HCT116 (cell line): ENCODE measurements at regions not wholly inside any gene's neighbourhood (a gene's known extent, or its start where the extent isn't known, plus 50 kb on each side); places are given as distances from the start of the nearest gene placed in this dataset.

Experiments
- ATAC-seq: fragments of 200-7000 bp; cut with Tn5 transposase; 2 replicates; pipeline ENCODE4 v1.9.1; 2020; ENCODE audit warnings: mild to moderate bottlenecking, moderate library complexity
- BruUV-seq: library from RNA; stranded (reverse); fragments of 400-500 nt; replicated peaks from 2 replicates; lab custom pipeline; 2021; lab: Mats Ljungman, UMichigan
- CTCF ChIA-PET: fragments of 300-600 bp; sonication (Branson Sonifier 250); formaldehyde crosslinking; loops from one replicate; lab custom pipeline; 2021; ENCODE audit warnings: antibody characterized with exemption; lab: Charles Lee
- POLR2A ChIA-PET: fragments of 300-600, 350-600 bp; sonication (Branson Sonifier 250); formaldehyde crosslinking; loops from one replicate; lab custom pipeline; 2021; ENCODE audit warnings: antibody characterized with exemption; lab: Charles Lee
- RAD21 ChIA-PET, 2 experiments: fragments of 300-600 bp; sonication (Branson Sonifier 250); formaldehyde crosslinking; loops; one replicate each; lab custom pipeline; 2023; ENCODE audit warnings: low total read pairs in 2 of 2; ENCODE audit not compliant: uncharacterized antibody in 2 of 2, unreplicated experiment in 2 of 2, low non-redundant PET in 1 of 2; lab: Charles Lee
- DNase-seq: peaks from one replicate; pipeline ENCODE4 v3.0.0-alpha.2; 2010; ENCODE audit warnings: low read depth, low spot score
- H2AFZ ChIP-seq: fragments of 200-600 bp; shearing (Covaris generic), sonication (generic); 2 replicates; pipeline ENCODE4 v1.6.1; 2017; ENCODE audit warnings: low read depth, mixed run types, mixed read lengths, antibody characterized with exemption, low read length; ENCODE audit not compliant: poor library complexity, severe bottlenecking
- H3K27ac ChIP-seq: 2 replicates; pipeline ENCODE4 v1.5.1; 2012; ENCODE audit warnings: low read depth, low read length
- H3K27me3 ChIP-seq: fragments of 200-600 bp; sonication (generic); 2 replicates; pipeline ENCODE4 v1.6.1; 2016; ENCODE audit warnings: mixed run types, low read length, mixed read lengths; ENCODE audit not compliant: insufficient read depth
- H3K36me3 ChIP-seq, 2 experiments: fragments of 200-500 bp in 1 of 2; fragments of 200-600 bp in 1 of 2; sonication (Bioruptor generic) in 1 of 2; sonication (generic) in 1 of 2; 2 replicates each; pipeline versions ENCODE4 v1.5.1 to v1.6.1; 2014 to 2016; ENCODE audit warnings: low read length in 2 of 2, inconsistent platforms in 1 of 2, mixed read lengths in 1 of 2, mixed run types in 1 of 2; ENCODE audit not compliant: insufficient read depth in 2 of 2, control insufficient read depth in 1 of 2
- H3K4me1 ChIP-seq, 2 experiments: fragments of 200-600 bp in 1 of 2; sonication (generic) in 1 of 2; 2 replicates each; pipeline versions ENCODE4 v1.5.1 to v1.6.1; 2012 to 2017; ENCODE audit warnings: low read length in 2 of 2, inconsistent platforms in 1 of 2, mild to moderate bottlenecking in 1 of 2, mixed read lengths in 1 of 2, mixed run types in 1 of 2, moderate library complexity in 1 of 2; ENCODE audit not compliant: insufficient read depth in 2 of 2, control insufficient read depth in 1 of 2
- H3K4me2 ChIP-seq: fragments of 200-600 bp; sonication (generic); 2 replicates; pipeline ENCODE4 v1.6.1; 2017; ENCODE audit warnings: mixed run types, low read length, mixed read lengths
- H3K4me3 ChIP-seq, 2 experiments: fragments of 200-600 bp in 1 of 2; sonication (generic) in 1 of 2; replicated peaks in 1 of 2; 2 replicates each; pipeline ENCODE4 v1.5.1; 2011 to 2016; ENCODE audit warnings: low read length in 2 of 2, control low read depth in 1 of 2, low read depth in 1 of 2, mild to moderate bottlenecking in 1 of 2, mixed read lengths in 1 of 2, mixed run types in 1 of 2
- H3K79me2 ChIP-seq: fragments of 200-600 bp; sonication (generic); 2 replicates; pipeline ENCODE4 v1.6.1; 2017; ENCODE audit warnings: mild to moderate bottlenecking, mixed run types, low read length, moderate library complexity, mixed read lengths; ENCODE audit not compliant: insufficient read depth
- H3K9ac ChIP-seq: fragments of 200-600 bp; sonication (generic); 2 replicates; pipeline ENCODE4 v1.6.1; 2016; ENCODE audit warnings: low read length, mixed read lengths
- H3K9me2 ChIP-seq: fragments of 200-600 bp; sonication (generic), shearing (Covaris generic); 2 replicates; pipeline ENCODE4 v1.6.1; 2017; ENCODE audit warnings: mixed run types, mild to moderate bottlenecking, moderate library complexity; ENCODE audit not compliant: insufficient read depth
- H3K9me3 ChIP-seq, 2 experiments: fragments of 200-500 bp in 1 of 2; fragments of 200-600 bp in 1 of 2; sonication (Bioruptor generic) in 1 of 2; sonication (generic) in 1 of 2; 2 replicates each; pipeline ENCODE4 v1.6.1; 2014 to 2017; ENCODE audit warnings: low read length in 2 of 2, mixed read lengths in 2 of 2, inconsistent platforms in 1 of 2, low read depth in 1 of 2, mild to moderate bottlenecking in 1 of 2, mixed run types in 1 of 2, moderate library complexity in 1 of 2; ENCODE audit not compliant: control insufficient read depth in 1 of 2, insufficient read depth in 1 of 2
- H4K20me1 ChIP-seq: fragments of 200-600 bp; sonication (generic), shearing (Covaris generic); 2 replicates; pipeline ENCODE4 v1.6.1; 2017; ENCODE audit warnings: mixed run types, mild to moderate bottlenecking, moderate library complexity; ENCODE audit not compliant: insufficient read depth
- CBX3 ChIP-seq: IDR thresholded peaks from 2 replicates; pipeline ENCODE4 v1.6.1; 2012; ENCODE audit warnings: low read depth
- EGR1 ChIP-seq: IDR thresholded peaks from 2 replicates; pipeline ENCODE4 v1.6.1; 2012; ENCODE audit warnings: low read depth
- EZH2 ChIP-seq: fragments of 200-600 bp; sonication (generic); IDR thresholded peaks from 2 replicates; pipeline ENCODE4 v1.6.1; 2017; ENCODE audit warnings: antibody characterized with exemption, mixed run types
- JUND ChIP-seq: IDR thresholded peaks from 2 replicates; pipeline ENCODE4 v1.6.1; 2012
- POLR2A ChIP-seq: IDR thresholded peaks from 2 replicates; pipeline ENCODE4 v1.7.0; 2011; ENCODE audit warnings: borderline replicate concordance; ENCODE audit not compliant: insufficient read depth, insufficient read length; ENCODE audit errors: extremely low read depth
- TCF7L2 ChIP-seq: IDR thresholded peaks from 2 replicates; pipeline ENCODE4 v1.7.0; 2011; ENCODE audit warnings: borderline replicate concordance, inconsistent platforms; ENCODE audit not compliant: insufficient read depth, insufficient read length; ENCODE audit errors: extremely low read depth
- ZNF274 ChIP-seq: fragments of 200-500 bp; sonication (Bioruptor generic); IDR thresholded peaks from 2 replicates; pipeline ENCODE4 v1.6.1; 2014; ENCODE audit warnings: mild to moderate bottlenecking, low read depth, low read length, inconsistent platforms
- intact Hi-C: fragments of 100-400 bp; cut with micrococcal nuclease; formaldehyde crosslinking; loops from 2 replicates; pipeline ENCODE4 v1.10.0; 2022

DNA sequence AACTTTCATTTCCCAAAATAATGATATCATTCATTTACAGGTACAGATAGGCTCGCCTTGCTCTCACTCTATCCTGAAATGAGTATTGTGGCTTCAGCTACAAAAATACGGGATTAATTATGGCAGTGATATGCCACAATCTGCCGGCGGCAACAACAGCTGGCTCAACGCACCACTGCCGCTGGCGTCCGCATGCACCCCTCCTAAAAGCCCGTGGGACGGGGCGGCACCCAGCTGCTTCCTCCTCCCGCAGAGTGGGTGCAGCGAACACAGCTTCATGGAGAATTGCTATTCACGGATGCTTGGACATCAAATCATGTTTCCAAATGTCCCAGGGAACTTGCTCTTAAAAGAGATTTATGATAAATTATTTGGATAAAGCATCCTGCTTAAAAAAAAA lies 266.8 kb downstream of the TEX29 start:
- 0 out of 2 replicates have a peak, but pooled peaks cover 9% of the 10 kb centered on the region for H3K27me3 ChIP-seq
- H3K9me3 ChIP-seq, result no peaks in the 10 kb centered on the region
- H3K4me1 ChIP-seq, result peaks cover 0 to 7% of the 10 kb centered on the region in 2 experiments; a peak in 1 of 4 replicates
- intact Hi-C loops, result no loop called here
- H3K79me2 ChIP-seq, result no peaks in the 10 kb centered on the region
- ATAC-seq, result no peak
- TF ChIP-seq TCF7L2, result no peak
- TF ChIP-seq POLR2A, result no peak
- TF ChIP-seq JUND, result no peak
- no peak for TF ChIP-seq ZNF274
- TF ChIP-seq, all 23 proteins: peak for 0
- Histone ChIP-seq H3K4me2 (no peak overlapping the region), H3K4me3 (no peak overlapping the region), H3K9me2 (no peaks in the 10 kb centered on the region), H3K27ac (no peak overlapping the region), H2AFZ (no peak overlapping the region), H4K20me1 (no peaks in the 10 kb centered on the region), H3K36me3 (no peaks in the 10 kb centered on the region), H3K9ac (no peak overlapping the region)
- no peak for DNase-seq
- ChIA-PET CTCF (no interaction called here), RAD21 (no interaction called here), POLR2A (no interaction called here)
- no TSS peak for BruUV-seq

DNA sequence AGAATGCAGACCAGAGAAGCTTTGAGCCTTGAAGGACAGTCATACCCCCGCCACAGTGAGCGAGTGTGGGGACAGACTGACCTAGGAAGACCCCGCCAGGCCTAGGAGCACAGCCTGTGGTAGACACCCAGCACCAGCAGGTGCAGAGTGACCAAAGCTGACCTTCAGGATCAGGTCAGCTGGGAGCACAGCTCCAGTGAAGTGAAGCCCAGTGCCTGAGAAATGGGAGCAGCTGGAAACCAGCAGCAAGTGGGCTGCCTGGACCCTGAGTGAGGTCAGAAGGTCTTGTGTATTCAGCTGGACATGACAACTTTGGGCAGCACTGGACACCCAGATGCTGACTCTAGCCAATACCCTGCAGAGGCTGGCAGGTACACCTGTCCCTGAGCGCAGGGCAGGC lies 268.9 kb downstream of the TEX29 start:
- RAD21 ChIA-PET, result no interaction called here

More for the DNA sequence above, 268.9 kb downstream of the TEX29 start:
- Histone ChIP-seq H3K36me3 (no peaks in the 10 kb centered on the region), H4K20me1 (no peaks in the 10 kb centered on the region), H3K4me1 (no peaks in the 10 kb centered on the region), H2AFZ (no peak overlapping the region), H3K4me3 (no peak overlapping the region), H3K27ac (no peak overlapping the region), H3K9me2 (no peaks in the 10 kb centered on the region), H3K4me2 (no peak overlapping the region), H3K9ac (no peak overlapping the region), H3K9me3 (no peaks in the 10 kb centered on the region), H3K27me3 (0 out of 2 replicates have a peak, but pooled peaks cover 9% of the 10 kb centered on the region), H3K79me2 (no peaks in the 10 kb centered on the region)
- CTCF ChIA-PET, result no interaction called here
- DNase-seq (no peak), ATAC-seq (no peak)
- intact Hi-C loops, result no loop called here
- POLR2A ChIA-PET, result no interaction called here
- BruUV-seq, result no TSS peak
- TF ChIP-seq EGR1, result no peak
- TF ChIP-seq CBX3, result no peak
- TF ChIP-seq EZH2, result no peak
